Progenitor cell of endocrine pancreas (in vitro differentiated cells): ENCODE measurements at regions not wholly inside any gene's neighbourhood (a gene's known extent, or its start where the extent isn't known, plus 50 kb on each side); places are given as distances from the start of the nearest gene placed in this dataset.

Experiments
- DNase-seq: peaks from one replicate; pipeline ENCODE4 v3.0.0; 2021; ENCODE audit warnings: low spot score; ENCODE audit not compliant: unreplicated experiment
- H3K27ac Mint-ChIP-seq: 2 replicates; pipeline ENCODE4 v1.8.0; 2021; ENCODE audit warnings: mild to moderate bottlenecking, moderate library complexity, mixed read lengths
- H3K27me3 Mint-ChIP-seq: 2 replicates; pipeline ENCODE4 v1.8.0; 2021; ENCODE audit warnings: mixed read lengths
- H3K36me3 Mint-ChIP-seq: 2 replicates; pipeline ENCODE4 v1.8.0; 2022; ENCODE audit warnings: mixed read lengths; ENCODE audit not compliant: insufficient read depth
- H3K4me1 Mint-ChIP-seq: 2 replicates; pipeline ENCODE4 v1.8.0; 2021; ENCODE audit warnings: low read depth, mixed read lengths
- H3K4me3 Mint-ChIP-seq: 2 replicates; pipeline ENCODE4 v1.8.0; 2021; ENCODE audit warnings: low read depth, mild to moderate bottlenecking, moderate library complexity, mixed read lengths
- H3K9me3 Mint-ChIP-seq: 2 replicates; pipeline ENCODE4 v1.8.0; 2021; ENCODE audit warnings: low read depth, mixed read lengths
- CTCF ChIP-seq: fragments of 200-600 bp; sonication (generic); IDR thresholded peaks from one replicate; pipeline ENCODE4 v1.5.0; 2021; ENCODE audit warnings: antibody characterized with exemption, mild to moderate bottlenecking; ENCODE audit not compliant: unreplicated experiment

GRCh38 chr10:4201866-4202825, 417.1 kb upstream of the KLF6 start:
- no peak for TF ChIP-seq CTCF
- Mint-ChIP-seq H3K27ac (no peak overlapping the region), H3K4me1 (peaks cover 4% of the 10 kb centered on the region), H3K36me3 (no peaks in the 10 kb centered on the region), H3K9me3 (no peaks in the 10 kb centered on the region), H3K4me3 (no peak overlapping the region), H3K27me3 (peaks cover 9% of the 10 kb centered on the region)
- no peak for DNase-seq

GRCh38 chr10:4199196-4199595, 414.2 kb upstream of the KLF6 start:
- H3K36me3 Mint-ChIP-seq, result no peaks in the 10 kb centered on the region
- no peaks in the 10 kb centered on the region for H3K9me3 Mint-ChIP-seq
- TF ChIP-seq CTCF, result no peak

DNA sequence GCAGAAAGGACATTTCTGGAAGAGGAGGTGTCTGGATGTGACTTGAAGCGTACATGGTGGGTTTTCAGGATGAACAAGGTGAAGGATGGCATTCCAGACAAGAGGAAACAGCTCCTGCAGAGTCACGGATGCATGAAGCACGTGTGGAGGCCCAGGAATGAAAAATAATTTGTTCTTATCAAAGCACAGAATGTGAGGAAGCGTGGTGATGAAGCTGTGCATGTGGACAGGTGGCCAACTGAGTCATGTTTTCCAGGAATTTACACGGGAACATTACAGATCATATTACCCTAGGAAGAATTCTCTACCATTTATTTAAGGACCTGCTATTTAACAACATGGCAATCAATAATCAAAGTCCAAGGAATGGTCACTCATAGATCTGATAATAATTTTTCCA, 413.2 kb upstream of the KLF6 start:
- H3K9me3 Mint-ChIP-seq, result no peaks in the 10 kb centered on the region
- H3K4me1 Mint-ChIP-seq, result peaks cover 4% of the 10 kb centered on the region
- no peak for TF ChIP-seq CTCF
- H3K27me3 Mint-ChIP-seq, result peaks cover 2% of the 10 kb centered on the region
- no peaks in the 10 kb centered on the region for H3K36me3 Mint-ChIP-seq
- H3K27ac Mint-ChIP-seq, result no peak overlapping the region
- no peak overlapping the region for H3K4me3 Mint-ChIP-seq
- DNase-seq, result no peak

More at GRCh38 chr10:4199196-4199595, 414.2 kb upstream of the KLF6 start:
- H3K27ac Mint-ChIP-seq, result no peak overlapping the region
- peaks cover 4% of the 10 kb centered on the region for H3K4me1 Mint-ChIP-seq
- DNase-seq, result no peak
- no peak overlapping the region for H3K4me3 Mint-ChIP-seq
- H3K27me3 Mint-ChIP-seq, result peaks cover 2% of the 10 kb centered on the region

DNA sequence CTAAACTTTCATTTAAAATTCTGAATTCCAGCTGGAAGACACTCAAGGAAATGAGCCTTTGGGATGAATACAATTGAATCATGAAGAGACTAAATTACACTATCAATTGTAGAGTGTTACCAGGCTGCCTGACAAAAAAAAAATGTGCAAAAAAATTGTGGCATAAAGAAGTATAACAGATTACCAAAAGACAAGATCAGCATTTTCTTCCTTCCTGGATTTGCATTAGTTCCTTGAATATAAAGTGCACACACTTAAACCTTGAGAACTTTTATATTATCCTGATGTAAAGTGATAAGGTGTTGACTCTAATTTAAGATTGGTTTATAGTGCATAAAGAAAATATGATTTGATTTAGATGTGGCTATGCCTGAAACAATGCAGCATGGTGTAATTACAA, 412.7 kb upstream of the KLF6 start:
- H3K9me3 Mint-ChIP-seq, result no peaks in the 10 kb centered on the region
- peaks cover 4% of the 10 kb centered on the region for H3K4me1 Mint-ChIP-seq
- DNase-seq, result no peak
- H3K36me3 Mint-ChIP-seq, result no peaks in the 10 kb centered on the region
- H3K27me3 Mint-ChIP-seq, result peaks cover 2% of the 10 kb centered on the region
- no peak overlapping the region for H3K4me3 Mint-ChIP-seq
- TF ChIP-seq CTCF, result no peak
- H3K27ac Mint-ChIP-seq, result no peak overlapping the region

GRCh38 chr10:4196771-4197390, 411.9 kb upstream of the KLF6 start:
- Mint-ChIP-seq H3K4me3 (no peak overlapping the region), H3K36me3 (no peaks in the 10 kb centered on the region), H3K4me1 (peaks cover 4% of the 10 kb centered on the region), H3K9me3 (no peaks in the 10 kb centered on the region), H3K27ac (no peak overlapping the region), H3K27me3 (no peaks in the 10 kb centered on the region)
- no peak for DNase-seq
- no peak for TF ChIP-seq CTCF
